ENCODE measurements at regions not wholly inside any gene's neighbourhood (a gene's known extent, or its start where the extent isn't known, plus 50 kb on each side); places are given as distances from the start of the nearest gene placed in this dataset.
"Not testable (repeated sequence)": the region's sequence is repeated elsewhere in the genome, so short reads cannot be mapped to it uniquely, and the experiment has no call there.

DNA sequence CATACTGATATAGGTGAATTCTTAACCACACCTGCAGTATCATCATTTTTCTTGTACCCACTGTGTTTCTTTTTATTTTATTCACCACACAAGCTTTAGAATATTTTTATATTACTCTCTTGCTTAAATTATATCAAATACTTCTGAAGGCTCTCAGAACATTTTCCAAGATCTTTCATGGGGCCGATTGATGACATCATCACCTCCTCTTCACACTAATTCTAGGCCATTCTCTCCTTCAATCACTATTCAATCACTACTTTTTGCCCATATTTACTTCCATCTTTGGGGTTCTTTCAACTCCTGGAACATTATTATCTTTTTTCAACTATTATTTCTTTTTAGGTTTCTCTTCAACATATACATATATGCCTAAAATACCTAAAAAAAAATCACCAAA, 1438.8 kb upstream of the ALCAM start:
- DNase-seq = no peak

GRCh38 chr3:103937094-103937493, 1429.6 kb upstream of the ALCAM start:
- DNase-seq = no peak

GRCh38 chr3:103947062-103947461, 1419.6 kb upstream of the ALCAM start:
- no peak for DNase-seq

- no peak for DNase-seq
Measured at GRCh38 chr3:103949693-103950092, 1417.0 kb upstream of the ALCAM start.

DNA sequence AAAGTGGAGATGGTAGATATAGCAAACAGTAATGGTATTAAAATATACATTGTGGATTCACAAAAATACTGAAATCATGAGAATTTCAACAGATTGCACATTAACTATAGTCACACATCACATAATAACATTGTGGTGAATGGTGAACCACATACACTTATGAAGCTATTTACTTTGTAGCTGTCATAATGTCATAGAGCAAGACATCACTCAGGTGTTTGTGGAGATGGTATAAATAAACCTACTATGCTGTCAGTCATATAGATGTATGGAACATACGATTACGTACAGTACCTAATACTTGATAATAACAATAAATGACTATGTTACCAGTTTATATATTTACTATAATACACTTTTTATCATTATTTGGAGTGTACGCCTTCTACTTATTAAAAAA, 1416.0 kb upstream of the ALCAM start:
- DNase-seq = no peak

DNA sequence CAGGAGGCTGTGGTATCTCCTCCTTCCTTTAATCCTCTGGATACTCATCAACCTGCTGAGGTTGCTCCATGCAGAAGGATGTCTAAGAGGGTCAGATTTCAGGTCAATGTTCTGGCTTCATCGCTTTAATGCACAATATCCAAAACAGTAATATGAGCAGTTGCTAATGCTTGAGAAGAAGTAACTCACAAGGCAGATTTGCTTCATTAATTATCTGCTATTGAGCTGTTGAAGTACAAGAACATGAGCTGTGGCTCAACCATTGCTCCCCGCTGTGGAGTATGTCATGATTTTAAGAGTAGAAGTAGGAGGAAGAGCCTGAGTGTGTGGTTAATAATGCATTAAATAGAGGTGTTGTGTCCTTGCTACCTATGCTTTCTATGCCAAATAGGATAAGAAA, 1412.9 kb upstream of the ALCAM start:
- no peak for DNase-seq

DNA sequence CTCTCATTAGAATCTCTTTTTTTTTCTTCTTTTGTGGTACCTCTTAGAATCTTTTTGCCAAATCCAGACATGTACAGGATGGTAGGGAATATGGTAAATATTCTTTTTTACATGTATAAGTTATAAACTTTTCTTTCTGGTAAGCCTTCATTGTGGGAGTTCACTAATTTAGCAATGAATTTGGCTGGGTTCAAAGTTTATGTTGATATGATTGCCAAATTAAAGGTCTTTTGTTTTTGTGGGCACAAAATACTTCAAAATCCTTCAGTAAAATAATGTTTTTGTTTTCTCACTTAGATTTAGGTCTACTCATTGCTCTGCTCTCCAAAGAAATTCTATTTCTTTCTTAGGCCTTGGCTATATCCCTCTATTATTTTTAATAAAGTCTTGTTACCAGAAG, 1405.9 kb upstream of the ALCAM start:
- DNase-seq = no peak

DNA sequence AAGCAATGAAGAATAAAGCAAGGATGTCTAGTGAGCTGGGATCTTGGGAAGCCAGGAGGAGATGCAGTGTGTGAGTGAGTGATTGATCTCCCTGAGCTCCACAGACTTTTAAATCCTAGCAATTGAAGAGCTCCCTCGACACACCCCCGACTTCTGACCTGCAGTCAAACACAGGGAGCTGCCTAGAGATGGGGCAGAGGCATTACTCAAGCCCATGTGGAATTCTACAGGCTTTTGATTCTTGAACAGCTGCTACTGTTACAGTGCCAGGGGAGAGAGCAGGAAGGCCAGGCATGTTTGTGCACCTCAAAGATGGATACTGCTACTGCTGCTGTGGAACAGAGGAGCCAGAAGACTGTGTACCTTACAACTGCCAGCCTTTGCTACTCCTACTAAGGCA, 1403.1 kb upstream of the ALCAM start:
- DNase-seq = no peak

DNA sequence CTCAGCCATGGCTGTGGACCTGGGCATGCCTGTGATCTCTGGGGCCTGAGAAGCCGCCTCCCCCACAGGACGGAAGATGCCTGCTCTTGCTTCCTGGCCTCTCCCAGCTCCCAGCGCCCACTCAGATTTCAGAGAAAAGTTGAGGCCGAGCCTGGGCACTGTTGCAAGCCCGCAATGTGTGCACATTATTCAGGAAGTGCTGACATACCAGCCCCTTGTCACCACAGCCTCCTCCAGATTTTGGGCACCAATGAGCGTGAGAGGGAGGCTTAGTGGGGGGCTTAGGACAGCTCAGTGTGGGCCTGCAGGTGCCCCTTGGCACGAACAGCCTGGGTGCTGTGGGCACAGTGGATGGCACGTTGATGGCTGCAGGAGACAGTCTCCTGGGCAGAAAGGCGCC, 1400.9 kb upstream of the ALCAM start:
- DNase-seq = no peak

DNA sequence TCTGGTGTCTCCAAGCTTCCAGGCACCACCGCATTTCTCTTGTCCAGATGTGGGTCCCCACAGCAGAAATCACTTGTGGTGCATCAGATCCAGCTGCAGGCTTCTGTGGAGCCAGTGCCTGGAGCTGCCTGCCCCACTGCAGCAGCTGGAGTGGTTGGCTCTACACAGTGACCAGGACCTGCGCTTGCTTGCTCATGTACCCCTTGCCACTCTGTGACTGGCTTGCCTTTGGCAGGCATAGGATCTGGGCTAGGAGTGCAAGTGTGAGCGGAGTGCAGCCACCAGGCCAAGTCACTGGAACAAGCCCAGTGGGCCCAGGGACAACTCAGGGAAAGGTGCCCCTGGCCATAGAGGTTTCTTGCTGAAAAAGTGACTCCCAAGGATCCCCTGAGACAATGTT, 1400.0 kb upstream of the ALCAM start:
- DNase-seq = no peak

GRCh38 chr3:103968131-103968530, 1398.6 kb upstream of the ALCAM start:
- no peak for DNase-seq

GRCh38 chr3:103968751-103969150, 1398.0 kb upstream of the ALCAM start:
- DNase-seq = no peak

DNA sequence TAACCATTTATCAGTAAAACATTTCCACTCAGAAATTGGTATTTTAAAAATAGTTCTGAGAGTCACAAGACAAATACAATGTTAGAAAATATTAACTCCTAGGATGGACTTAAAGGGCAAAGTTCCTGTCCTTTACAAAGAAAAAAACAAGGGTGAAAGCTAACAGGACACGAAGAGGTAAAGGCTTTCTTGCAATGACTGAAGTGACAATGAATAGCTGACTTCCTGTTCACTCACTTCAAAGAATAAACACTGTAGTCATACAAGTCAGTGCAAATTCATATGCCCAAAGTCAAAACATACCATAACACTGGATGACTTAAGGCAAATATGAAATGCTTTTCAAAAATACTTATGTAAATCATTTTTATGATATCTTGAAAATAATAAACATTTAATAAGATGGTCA, 1389.8 kb upstream of the ALCAM start:
- DNase-seq = no peak

DNA sequence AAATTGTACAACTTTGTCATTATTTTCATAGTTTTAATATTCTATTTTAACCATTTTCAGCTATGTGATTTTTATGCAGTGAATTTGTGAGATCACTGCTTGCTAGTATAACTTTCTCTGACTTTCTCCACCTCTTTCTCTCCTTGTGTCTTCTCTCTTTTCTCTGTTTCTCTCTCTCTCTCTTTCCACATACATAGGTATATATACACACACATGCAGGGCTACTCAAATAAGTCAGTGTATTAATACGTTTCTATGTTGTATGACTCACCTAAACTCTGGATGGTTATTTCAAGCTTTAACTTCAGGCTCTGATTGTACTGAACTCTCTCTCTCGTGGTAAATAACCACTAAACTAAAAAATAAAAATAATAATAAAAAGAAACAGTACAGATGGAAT, 1389.3 kb upstream of the ALCAM start:
- no peak for DNase-seq

- no peak for DNase-seq
Measured at GRCh38 chr3:103991461-103992115, 1375.1 kb upstream of the ALCAM start.

DNA sequence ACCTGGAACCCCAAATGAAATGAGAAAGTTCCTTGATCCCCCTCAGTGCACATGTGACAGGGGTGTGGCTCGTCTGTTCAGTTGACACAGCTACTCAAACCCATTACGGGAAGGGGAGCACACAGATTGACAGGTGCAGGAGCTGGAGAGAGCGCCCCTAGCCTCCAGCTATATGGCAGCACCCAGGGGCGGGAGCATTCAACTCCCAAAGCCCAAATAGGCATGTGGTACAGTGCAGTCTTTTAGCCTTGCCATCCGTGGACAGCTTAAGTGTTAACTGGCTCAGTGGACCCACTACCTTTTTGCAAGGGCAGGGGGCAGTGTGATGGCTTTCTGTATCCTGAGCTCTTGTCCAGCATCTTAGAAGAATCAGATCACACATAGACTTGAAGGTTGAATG, 1374.2 kb upstream of the ALCAM start:
- no peak for DNase-seq

DNA sequence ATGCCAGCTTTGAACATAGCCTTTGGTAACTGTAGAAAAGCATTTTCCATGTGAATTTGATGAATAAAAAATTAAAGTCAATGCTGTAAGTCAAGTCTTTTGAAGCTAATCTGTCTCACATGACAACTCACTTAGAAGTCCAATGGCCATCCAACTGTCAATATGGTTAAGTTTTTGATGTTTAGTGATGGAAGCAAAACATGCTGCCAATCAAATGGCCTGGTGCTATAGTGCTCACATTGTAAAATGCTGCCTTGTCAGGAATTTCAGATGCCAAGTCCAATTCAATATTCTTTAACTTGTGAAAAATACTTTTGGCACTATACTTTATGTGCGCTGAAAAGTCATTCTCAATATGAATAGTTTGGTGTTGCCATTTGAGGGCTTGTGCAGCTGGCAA, 1361.8 kb upstream of the ALCAM start:
- DNase-seq = no peak

DNA sequence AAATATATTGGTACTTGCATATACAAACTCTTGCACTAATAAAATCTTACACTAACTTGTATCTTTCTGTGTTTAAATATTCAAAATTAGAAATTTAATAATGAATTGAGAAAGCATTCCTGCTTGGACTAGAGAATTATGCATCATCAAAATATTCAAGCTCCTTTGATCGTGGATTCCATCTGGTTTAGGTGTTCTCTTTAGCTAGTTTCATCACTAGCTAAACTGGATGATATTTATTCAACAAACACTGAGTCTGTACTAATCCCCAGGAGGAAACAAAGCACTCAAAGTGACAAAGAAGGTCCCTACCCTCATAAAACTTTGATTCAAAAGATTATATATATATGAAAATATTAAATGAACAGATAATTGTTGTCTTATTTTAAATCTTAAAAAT, 1360.9 kb upstream of the ALCAM start:
- DNase-seq = no peak

- DNase-seq = no peak
Measured at GRCh38 chr3:104018541-104018940, 1348.2 kb upstream of the ALCAM start.

GRCh38 chr3:104031598-104031997, 1335.1 kb upstream of the ALCAM start:
- no peak for DNase-seq

DNA sequence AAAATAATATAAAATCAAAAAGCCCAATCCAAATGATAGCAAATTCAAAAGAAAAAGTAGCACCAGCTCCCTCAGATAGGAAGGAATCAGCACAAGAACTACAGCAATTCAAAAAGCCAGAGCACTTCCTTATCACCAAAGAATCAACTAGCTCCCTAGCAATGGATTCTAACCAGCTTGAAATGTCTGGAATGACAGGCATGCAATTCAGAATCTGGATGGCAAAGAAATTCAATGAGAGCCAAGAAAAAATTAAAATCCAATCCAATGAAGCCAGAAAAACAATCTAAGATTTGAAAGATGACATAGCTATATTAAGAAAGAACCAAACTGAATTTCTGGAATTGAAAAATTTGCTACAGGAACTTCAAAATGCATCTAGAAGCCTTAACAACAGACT, 1334.4 kb upstream of the ALCAM start:
- DNase-seq = no peak

- DNase-seq = no peak
Measured at GRCh38 chr3:104040896-104041295, 1325.8 kb upstream of the ALCAM start.

DNA sequence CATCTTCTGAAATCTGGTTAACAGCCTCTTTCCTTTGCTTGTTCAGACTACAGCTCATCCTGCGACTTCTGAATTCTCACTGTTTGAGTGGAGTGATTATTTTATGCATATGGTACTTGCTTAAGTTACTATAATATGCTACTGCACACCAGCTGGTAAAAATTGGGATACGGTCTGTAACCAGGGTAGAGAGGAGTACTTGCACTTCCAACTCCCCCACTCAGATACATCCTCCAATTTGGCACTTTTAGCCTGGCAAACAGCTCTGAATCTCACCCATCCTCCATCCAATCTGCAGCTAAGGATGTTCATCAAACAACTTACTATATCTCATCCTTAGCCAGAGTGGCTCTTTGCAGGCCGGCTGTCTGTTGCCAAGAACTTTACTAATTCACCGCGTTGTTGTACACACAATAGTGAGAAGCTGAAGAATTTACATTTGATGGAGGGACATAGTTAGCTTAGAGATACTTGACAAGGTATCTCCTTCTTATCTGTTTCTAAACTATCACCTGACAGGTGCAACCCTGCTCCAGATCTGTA, 1323.6 kb upstream of the ALCAM start:
- not testable (repeated sequence) for DNase-seq

- DNase-seq = no peak
Measured at GRCh38 chr3:104044002-104044401, 1322.7 kb upstream of the ALCAM start.

DNA sequence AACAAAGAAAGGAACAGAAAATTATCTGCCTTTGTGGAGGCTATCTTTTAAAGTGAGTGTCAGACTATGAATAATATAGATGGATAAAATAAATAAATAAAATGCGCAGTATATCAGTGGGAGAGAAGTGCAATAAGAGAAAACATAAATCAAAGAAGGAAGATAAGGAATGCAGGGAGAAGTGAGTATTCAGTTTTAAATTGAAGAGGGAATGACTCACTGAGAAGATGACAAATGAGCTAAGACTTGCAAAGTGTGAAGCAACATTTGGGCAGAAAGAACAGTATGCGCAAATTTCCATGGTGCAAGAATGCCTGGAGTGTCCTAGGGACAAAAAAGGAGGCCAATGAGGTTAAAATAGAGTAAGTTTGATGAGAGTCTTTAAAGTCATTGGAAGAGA, 1300.1 kb upstream of the ALCAM start:
- no peak for DNase-seq

All from NCI-H187 treated with DMSO at 0.1 percent for 48 hours (cell line).